Left ventricle myocardium inferior (tissue), 1 donor: ENCODE measurements at regions not wholly inside any gene's neighbourhood (a gene's known extent, or its start where the extent isn't known, plus 50 kb on each side); places are given as distances from the start of the nearest gene placed in this dataset.

ENCODE experiments used
- DNase-seq: peaks from one replicate; pipeline ENCODE4 v3.0.0-alpha.2; 2020
- H3K27ac ChIP-seq: fragments of 200-600 bp; replicated peaks from 2 replicates; pipeline ENCODE4 v1.8.0; 2021
- H3K27me3 ChIP-seq: fragments of 200-600 bp; 2 replicates; pipeline ENCODE4 v1.8.0; 2021; ENCODE audit warnings: low read depth
- H3K36me3 ChIP-seq: fragments of 200-600 bp; 2 replicates; pipeline ENCODE4 v1.8.0; 2021
- H3K4me1 ChIP-seq: fragments of 200-600 bp; 2 replicates; pipeline ENCODE4 v1.8.0; 2021
- H3K4me3 ChIP-seq: fragments of 200-600 bp; 2 replicates; pipeline ENCODE4 v1.8.0; 2021; ENCODE audit warnings: mild to moderate bottlenecking, moderate library complexity
- H3K9me3 ChIP-seq: fragments of 200-600 bp; replicated peaks from 2 replicates; pipeline ENCODE4 v1.8.0; 2021
- CTCF ChIP-seq: fragments of 200-600 bp; IDR thresholded peaks from 2 replicates; pipeline ENCODE4 v1.8.0; 2021; ENCODE audit warnings: antibody characterized with exemption, mild to moderate bottlenecking, borderline replicate concordance
- intact Hi-C: fragments of 100-400 bp; cut with micrococcal nuclease; formaldehyde crosslinking; loops from one replicate; pipeline ENCODE4 v1.11.0; 2022
- donor health status: DM: no; HTN: yes; CAD: no; lungs with severe emphysema.

DNA sequence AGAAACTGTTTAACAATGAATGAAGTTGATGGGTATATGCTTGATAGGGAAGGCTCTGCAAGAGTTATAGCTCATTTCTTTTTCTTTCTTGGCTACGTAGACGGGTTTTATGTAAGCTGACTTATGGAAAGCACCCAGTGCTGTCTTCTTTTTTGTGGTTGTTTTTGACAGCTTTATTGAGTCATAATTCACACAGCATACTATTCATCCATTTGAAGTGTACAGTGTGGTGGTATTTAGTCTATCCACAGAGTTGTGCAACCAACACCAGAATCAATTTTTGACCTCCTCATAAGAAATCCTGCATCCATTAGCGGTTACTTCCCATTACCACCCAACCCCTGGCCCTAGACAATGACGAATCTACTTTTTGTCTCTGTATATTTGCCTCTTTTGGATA is 240.6 kb upstream of the KIAA1217 start:
- Histone ChIP-seq H3K9me3 (no peaks in the 10 kb centered on the region), H3K36me3 (no peaks in the 10 kb centered on the region), H3K4me1 (no peaks in the 10 kb centered on the region), H3K27me3 (no peaks in the 10 kb centered on the region), H3K27ac (no peak overlapping the region), H3K4me3 (no peak overlapping the region)
- DNase-seq: no peak
- TF ChIP-seq CTCF: no peak
- intact Hi-C loops: no loop called here

DNA sequence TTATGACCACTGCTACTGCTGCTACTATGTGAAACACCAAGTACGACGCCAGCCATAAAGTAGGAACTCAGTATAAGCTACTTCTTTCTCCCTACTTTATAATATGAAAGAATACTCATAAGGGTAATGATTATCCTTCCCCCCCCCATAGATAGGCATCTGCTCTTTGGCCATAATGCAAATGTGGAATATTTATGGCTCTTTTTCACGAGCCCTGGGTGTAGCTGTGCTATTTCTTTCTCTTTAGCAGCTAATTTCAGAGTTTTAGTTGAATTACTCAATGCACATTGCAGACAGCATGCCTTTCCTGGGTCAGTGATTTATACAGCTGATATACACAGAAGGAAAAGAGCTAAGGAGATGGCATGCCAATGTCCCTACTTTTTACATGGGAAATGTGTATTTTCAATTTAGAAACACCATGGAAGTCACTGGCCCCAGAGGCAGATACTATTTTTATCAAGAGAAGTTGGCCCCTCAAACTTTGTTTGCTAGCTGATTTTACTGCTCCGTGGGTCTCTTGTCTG is 234.1 kb upstream of the KIAA1217 start:
- no peak for TF ChIP-seq CTCF
- intact Hi-C loops: no loop called here
- H3K4me3 ChIP-seq: no peak overlapping the region

DNA sequence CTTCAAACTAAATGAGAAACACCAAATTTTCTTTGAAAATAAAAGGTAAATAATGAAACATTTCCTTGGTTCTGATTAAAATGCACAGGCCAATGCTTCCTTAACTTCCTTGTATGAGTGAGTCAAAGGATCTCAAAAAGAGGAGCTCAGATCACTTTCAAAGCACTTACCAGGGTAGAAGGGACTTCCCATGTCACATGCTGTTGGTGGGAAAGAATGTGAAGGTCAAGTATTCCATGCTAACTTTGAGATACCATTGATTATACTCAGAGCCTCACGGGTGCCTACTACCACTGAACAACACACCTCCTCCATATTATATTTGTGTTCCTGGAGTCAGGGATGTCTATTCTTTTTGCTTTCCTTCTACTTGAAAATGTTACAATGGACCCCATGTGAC is 233.5 kb upstream of the KIAA1217 start:
- Histone ChIP-seq H3K9me3 (no peaks in the 10 kb centered on the region), H3K36me3 (no peaks in the 10 kb centered on the region), H3K27ac (no peak overlapping the region), H3K4me3 (no peak overlapping the region), H3K27me3 (no peaks in the 10 kb centered on the region), H3K4me1 (peaks cover 13% of the 10 kb centered on the region)
- no peak for DNase-seq
- intact Hi-C loops: no loop called here
- no peak for TF ChIP-seq CTCF

More for the DNA sequence above, 234.1 kb upstream of the KIAA1217 start:
- Histone ChIP-seq H3K4me1 (peaks cover 7% of the 10 kb centered on the region), H3K27me3 (no peaks in the 10 kb centered on the region), H3K9me3 (no peaks in the 10 kb centered on the region), H3K27ac (no peak overlapping the region), H3K36me3 (no peaks in the 10 kb centered on the region)
- DNase-seq: no peak

- H3K36me3 ChIP-seq: no peaks in the 10 kb centered on the region
- TF ChIP-seq CTCF: no peak
- H3K27ac ChIP-seq: no peak overlapping the region
- H3K9me3 ChIP-seq: no peaks in the 10 kb centered on the region
- peaks cover 13% of the 10 kb centered on the region for H3K4me1 ChIP-seq
- no peak for DNase-seq
- no peak overlapping the region for H3K4me3 ChIP-seq
- no peaks in the 10 kb centered on the region for H3K27me3 ChIP-seq
- intact Hi-C loops: no loop called here
These were observed 232.7 kb upstream of the KIAA1217 start for GRCh38 chr10:23976275-23976674.

DNA sequence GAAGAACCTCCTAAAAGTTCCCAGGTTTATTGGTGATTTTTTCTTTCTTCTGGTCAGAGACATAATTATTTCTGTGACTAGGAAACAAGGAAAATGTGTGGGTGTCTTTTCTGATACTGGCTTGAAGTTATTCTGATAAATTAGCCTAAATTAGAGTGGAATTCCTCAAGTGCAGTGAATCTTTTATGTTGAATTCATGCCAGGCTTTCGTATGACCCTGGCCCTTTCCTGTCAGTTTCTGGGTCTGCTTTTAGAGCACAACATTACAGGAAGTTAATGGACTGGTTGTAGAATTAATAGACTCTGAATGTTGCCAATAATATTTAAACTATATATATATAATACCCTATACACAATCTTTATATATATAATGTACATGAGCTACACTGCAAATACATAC is 230.6 kb upstream of the KIAA1217 start:
- H3K27me3 ChIP-seq: no peaks in the 10 kb centered on the region
- no peaks in the 10 kb centered on the region for H3K9me3 ChIP-seq
- TF ChIP-seq CTCF: no peak
- intact Hi-C loops: no loop called here
- H3K4me1 ChIP-seq: peaks cover 13% of the 10 kb centered on the region
- no peak overlapping the region for H3K27ac ChIP-seq
- H3K4me3 ChIP-seq: no peak overlapping the region
- H3K36me3 ChIP-seq: no peaks in the 10 kb centered on the region
- DNase-seq: no peak
